ENCODE measurements at regions not wholly inside any gene's neighbourhood (a gene's known extent, or its start where the extent isn't known, plus 50 kb on each side); places are given as distances from the start of the nearest gene placed in this dataset.

DNA sequence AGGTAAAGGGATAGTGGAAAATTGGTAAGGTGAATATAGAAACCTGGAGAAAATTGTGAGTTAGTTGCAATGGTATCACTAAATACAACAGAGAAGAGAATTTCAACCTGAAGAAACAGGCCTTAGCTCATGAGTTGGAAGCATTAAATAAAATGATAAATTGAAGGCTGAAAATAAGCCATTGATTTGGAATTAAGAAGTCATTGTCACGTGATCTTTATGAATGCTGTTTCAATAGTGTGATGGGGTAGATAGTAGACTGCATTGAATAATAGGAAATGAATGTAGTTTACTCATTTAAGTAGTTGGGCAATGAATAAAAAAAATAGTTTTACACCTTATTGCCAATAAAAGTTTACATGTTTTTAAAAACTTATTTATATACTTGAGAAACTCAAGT lies 88.5 kb upstream of the ADGRB3 start:
- no peak overlapping the region for H3K4me3 ChIP-seq
- no peaks in the 10 kb centered on the region for H3K36me3 ChIP-seq
- TF ChIP-seq, protein P1, sequence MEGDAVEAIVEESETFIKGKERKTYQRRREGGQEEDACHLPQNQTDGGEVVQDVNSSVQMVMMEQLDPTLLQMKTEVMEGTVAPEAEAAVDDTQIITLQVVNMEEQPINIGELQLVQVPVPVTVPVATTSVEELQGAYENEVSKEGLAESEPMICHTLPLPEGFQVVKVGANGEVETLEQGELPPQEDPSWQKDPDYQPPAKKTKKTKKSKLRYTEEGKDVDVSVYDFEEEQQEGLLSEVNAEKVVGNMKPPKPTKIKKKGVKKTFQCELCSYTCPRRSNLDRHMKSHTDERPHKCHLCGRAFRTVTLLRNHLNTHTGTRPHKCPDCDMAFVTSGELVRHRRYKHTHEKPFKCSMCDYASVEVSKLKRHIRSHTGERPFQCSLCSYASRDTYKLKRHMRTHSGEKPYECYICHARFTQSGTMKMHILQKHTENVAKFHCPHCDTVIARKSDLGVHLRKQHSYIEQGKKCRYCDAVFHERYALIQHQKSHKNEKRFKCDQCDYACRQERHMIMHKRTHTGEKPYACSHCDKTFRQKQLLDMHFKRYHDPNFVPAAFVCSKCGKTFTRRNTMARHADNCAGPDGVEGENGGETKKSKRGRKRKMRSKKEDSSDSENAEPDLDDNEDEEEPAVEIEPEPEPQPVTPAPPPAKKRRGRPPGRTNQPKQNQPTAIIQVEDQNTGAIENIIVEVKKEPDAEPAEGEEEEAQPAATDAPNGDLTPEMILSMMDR (IDR thresholded peaks at IDR 0.05), result no peak
- DNase-seq (ENCODE audit: low spot score) (no peak), ATAC-seq (ENCODE audit: insufficient number of reproducible peaks, low FRiP score, low read depth) (no peak)
- H3K27ac ChIP-seq, result no peak overlapping the region
- H3K27me3 ChIP-seq (replicated peaks; ENCODE audit: insufficient read depth), result no peaks in the 10 kb centered on the region
- H3K9me3 ChIP-seq, result no peaks in the 10 kb centered on the region
- H3K4me1 ChIP-seq (ENCODE audit: control insufficient read depth in 1 of 2, low read depth in 2 of 2), result no peaks in the 10 kb centered on the region

DNA sequence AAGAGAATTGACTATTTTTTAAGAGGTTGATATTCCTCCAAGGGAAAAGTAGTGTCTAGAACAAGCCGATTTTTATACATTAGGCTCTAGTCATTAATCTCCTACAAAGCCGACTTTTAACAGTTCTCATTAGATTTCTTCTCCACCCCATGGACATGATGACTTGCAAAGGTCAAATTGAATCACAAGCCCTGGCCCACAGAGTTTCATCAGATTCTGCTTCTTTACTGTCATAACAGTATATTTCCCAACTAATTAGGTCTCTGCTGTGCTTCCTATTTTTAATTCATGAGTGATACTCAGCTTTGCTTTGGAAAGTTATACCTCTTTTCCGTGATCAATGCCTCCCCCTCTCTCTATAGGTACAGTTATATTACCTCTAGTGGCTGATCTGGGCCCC lies 90.6 kb upstream of the ADGRB3 start:
- no peak overlapping the region for H3K4me3 ChIP-seq
- DNase-seq (ENCODE audit: low spot score), result no peak
- H3K9me3 ChIP-seq, result no peaks in the 10 kb centered on the region
- TF ChIP-seq, protein P1 (IDR thresholded peaks at IDR 0.05), result no peak
- H3K27ac ChIP-seq, result no peak overlapping the region
- no peak for ATAC-seq (ENCODE audit: insufficient number of reproducible peaks, low FRiP score, low read depth)
- H3K27me3 ChIP-seq (replicated peaks; ENCODE audit: insufficient read depth), result no peaks in the 10 kb centered on the region
- no peaks in the 10 kb centered on the region for H3K4me1 ChIP-seq (ENCODE audit: control insufficient read depth in 1 of 2, low read depth in 2 of 2)
- H3K36me3 ChIP-seq, result no peaks in the 10 kb centered on the region

DNA sequence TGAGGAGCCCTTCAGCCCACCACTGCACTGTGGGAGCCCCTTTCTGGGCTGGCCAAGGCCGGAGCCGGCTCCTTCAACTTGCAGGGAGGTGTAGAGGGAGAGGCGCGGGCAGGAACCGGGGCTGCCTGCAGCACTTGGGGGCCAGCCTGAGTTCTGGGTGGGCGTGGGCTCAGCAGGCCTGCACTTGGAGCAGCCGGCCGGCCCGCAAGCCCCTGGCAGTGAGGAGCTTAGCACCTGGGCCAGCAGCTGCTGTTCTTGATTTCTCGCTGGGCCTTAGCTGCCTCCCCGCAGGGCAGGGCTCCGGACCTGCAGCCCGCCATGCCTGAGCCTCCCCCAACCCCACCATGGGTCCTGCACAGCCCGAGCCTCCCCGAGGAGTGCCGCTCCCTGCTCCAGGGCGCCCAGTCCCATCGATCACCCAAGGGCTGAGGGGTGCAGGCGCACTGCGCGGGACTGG lies 101.7 kb upstream of the ADGRB3 start:
- no peak overlapping the region for H3K4me3 ChIP-seq
- no peaks in the 10 kb centered on the region for H3K4me1 ChIP-seq (ENCODE audit: control insufficient read depth in 1 of 2, low read depth in 2 of 2)
- DNase-seq (ENCODE audit: low spot score) (no peak), ATAC-seq (ENCODE audit: insufficient number of reproducible peaks, low FRiP score, low read depth) (no peak)
- no peaks in the 10 kb centered on the region for H3K36me3 ChIP-seq
- TF ChIP-seq, protein P1 (IDR thresholded peaks at IDR 0.05), result no peak
- no peak overlapping the region for H3K27ac ChIP-seq
- no peaks in the 10 kb centered on the region for H3K27me3 ChIP-seq (replicated peaks; ENCODE audit: insufficient read depth)
- H3K9me3 ChIP-seq, result no peaks in the 10 kb centered on the region

DNA sequence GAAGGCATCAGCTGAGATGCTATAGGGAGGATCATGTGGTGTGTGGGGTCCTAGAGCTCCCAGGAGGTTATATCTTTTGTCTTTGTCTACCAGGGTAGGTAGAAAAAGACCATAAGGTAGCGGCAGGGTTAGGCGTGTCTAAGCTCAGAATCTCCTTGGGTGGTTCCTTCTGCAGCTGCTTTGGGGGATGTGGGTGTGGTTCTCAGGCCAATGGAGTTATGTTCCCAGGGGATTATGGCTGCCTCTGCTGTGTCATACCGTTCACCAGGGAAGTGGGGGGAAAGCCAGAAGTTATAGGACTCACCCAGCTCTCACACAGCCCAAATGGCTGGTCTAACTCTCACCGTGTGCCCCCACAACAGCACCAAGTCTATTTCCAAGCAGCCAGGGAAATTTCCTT lies 107.4 kb upstream of the ADGRB3 start:
- Histone ChIP-seq H3K4me1 (ENCODE audit: control insufficient read depth in 1 of 2, low read depth in 2 of 2) (no peaks in the 10 kb centered on the region), H3K36me3 (no peaks in the 10 kb centered on the region), H3K27me3 (replicated peaks; ENCODE audit: insufficient read depth) (no peaks in the 10 kb centered on the region), H3K4me3 (no peak overlapping the region), H3K27ac (no peak overlapping the region), H3K9me3 (no peaks in the 10 kb centered on the region)
- TF ChIP-seq, protein P1 (IDR thresholded peaks at IDR 0.05), result no peak
- DNase-seq (ENCODE audit: low spot score) (no peak), ATAC-seq (ENCODE audit: insufficient number of reproducible peaks, low FRiP score, low read depth) (no peak)

DNA sequence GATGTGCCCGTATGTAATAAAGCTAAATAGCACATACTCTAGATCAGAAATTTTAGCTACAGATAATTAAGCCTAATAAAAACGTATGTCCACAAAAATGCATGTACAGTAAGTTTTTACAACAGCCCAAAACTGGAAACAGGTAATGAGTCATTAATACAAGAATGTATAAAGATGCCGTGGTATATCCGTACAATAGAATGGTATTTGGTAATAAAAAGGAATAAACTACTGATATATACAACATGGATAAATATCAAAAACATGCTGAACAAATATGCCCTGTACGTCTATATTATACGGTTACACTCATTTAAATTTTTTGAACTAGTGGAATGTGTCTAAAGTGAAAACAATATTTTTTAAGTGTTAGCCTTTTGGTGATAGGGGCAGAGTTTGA lies 128.2 kb upstream of the ADGRB3 start:
- TF ChIP-seq, protein P1 (IDR thresholded peaks at IDR 0.05), result no peak
- ATAC-seq (ENCODE audit: insufficient number of reproducible peaks, low FRiP score, low read depth) (no peak), DNase-seq (ENCODE audit: low spot score) (no peak)
- no peaks in the 10 kb centered on the region for H3K4me1 ChIP-seq (ENCODE audit: control insufficient read depth in 1 of 2, low read depth in 2 of 2)
- H3K27ac ChIP-seq, result no peak overlapping the region
- no peak overlapping the region for H3K4me3 ChIP-seq
- H3K36me3 ChIP-seq, result no peaks in the 10 kb centered on the region
- H3K9me3 ChIP-seq, result no peaks in the 10 kb centered on the region
- no peaks in the 10 kb centered on the region for H3K27me3 ChIP-seq (replicated peaks; ENCODE audit: insufficient read depth)

All from thoracic aorta (tissue), 2 donors.